ENCODE measurements at regions not wholly inside any gene's neighbourhood (a gene's known extent, or its start where the extent isn't known, plus 50 kb on each side); places are given as distances from the start of the nearest gene placed in this dataset.

- H3K9me3 Mint-ChIP-seq: peaks cover 68% of the 10 kb centered on the region
- DNase-seq (ENCODE audit: low spot score): no peak
- no peak overlapping the region for H3K4me3 Mint-ChIP-seq (ENCODE audit: low read depth)
- no peaks in the 10 kb centered on the region for H3K36me3 Mint-ChIP-seq (ENCODE audit: low read depth)
- H3K27me3 Mint-ChIP-seq (ENCODE audit: low read depth): no peaks in the 10 kb centered on the region
- no peaks in the 10 kb centered on the region for H3K4me1 Mint-ChIP-seq (ENCODE audit: low read depth)
- no peak overlapping the region for H3K27ac Mint-ChIP-seq
- intact Hi-C loops (cut with micrococcal nuclease): no loop called here
These were observed 1174.9 kb upstream of the AUTS2 start for GRCh38 chr7:68423356-68423755.

- Mint-ChIP-seq H3K9me3 (peaks cover 69% of the 10 kb centered on the region), H3K4me1 (ENCODE audit: low read depth) (no peaks in the 10 kb centered on the region), H3K4me3 (ENCODE audit: low read depth) (no peak overlapping the region), H3K27ac (no peak overlapping the region), H3K27me3 (ENCODE audit: low read depth) (no peaks in the 10 kb centered on the region), H3K36me3 (ENCODE audit: low read depth) (peaks cover 3% of the 10 kb centered on the region)
- no peak for DNase-seq (ENCODE audit: low spot score)
- intact Hi-C loops (cut with micrococcal nuclease): no loop called here
These were observed 1173.5 kb upstream of the AUTS2 start for GRCh38 chr7:68424658-68425297.

GRCh38 chr7:68425377-68425776, 1172.9 kb upstream of the AUTS2 start:
- no peak for DNase-seq (ENCODE audit: low spot score)
- peaks cover 3% of the 10 kb centered on the region for H3K36me3 Mint-ChIP-seq (ENCODE audit: low read depth)
- no peak overlapping the region for H3K27ac Mint-ChIP-seq
- H3K27me3 Mint-ChIP-seq (ENCODE audit: low read depth): no peaks in the 10 kb centered on the region
- no peaks in the 10 kb centered on the region for H3K4me1 Mint-ChIP-seq (ENCODE audit: low read depth)
- peaks cover 69% of the 10 kb centered on the region for H3K9me3 Mint-ChIP-seq
- no peak overlapping the region for H3K4me3 Mint-ChIP-seq (ENCODE audit: low read depth)
- intact Hi-C loops (cut with micrococcal nuclease): no loop called here

GRCh38 chr7:68429411-68430117, 1168.7 kb upstream of the AUTS2 start:
- DNase-seq (ENCODE audit: low spot score): no peak
- no peaks in the 10 kb centered on the region for H3K4me1 Mint-ChIP-seq (ENCODE audit: low read depth)
- H3K27ac Mint-ChIP-seq: no peak overlapping the region
- peaks cover 73% of the 10 kb centered on the region for H3K9me3 Mint-ChIP-seq
- peaks cover 3% of the 10 kb centered on the region for H3K36me3 Mint-ChIP-seq (ENCODE audit: low read depth)
- intact Hi-C loops (cut with micrococcal nuclease): no loop called here
- no peaks in the 10 kb centered on the region for H3K27me3 Mint-ChIP-seq (ENCODE audit: low read depth)
- H3K4me3 Mint-ChIP-seq (ENCODE audit: low read depth): no peak overlapping the region

- intact Hi-C loops (cut with micrococcal nuclease): no loop called here
- peaks cover 69% of the 10 kb centered on the region for H3K9me3 Mint-ChIP-seq
- H3K27me3 Mint-ChIP-seq (ENCODE audit: low read depth): no peaks in the 10 kb centered on the region
These were observed 1165.7 kb upstream of the AUTS2 start for GRCh38 chr7:68432585-68432984.

GRCh38 chr7:68433462-68434070, 1164.7 kb upstream of the AUTS2 start:
- no peak overlapping the region for H3K4me3 Mint-ChIP-seq (ENCODE audit: low read depth)

More at GRCh38 chr7:68432585-68432984, 1165.7 kb upstream of the AUTS2 start:
- DNase-seq (ENCODE audit: low spot score): no peak
- no peak overlapping the region for H3K4me3 Mint-ChIP-seq (ENCODE audit: low read depth)
- H3K27ac Mint-ChIP-seq: no peak overlapping the region
- H3K4me1 Mint-ChIP-seq (ENCODE audit: low read depth): no peaks in the 10 kb centered on the region
- peaks cover 3% of the 10 kb centered on the region for H3K36me3 Mint-ChIP-seq (ENCODE audit: low read depth)

GRCh38 chr7:68434857-68435256, 1163.4 kb upstream of the AUTS2 start:
- Mint-ChIP-seq H3K9me3 (peaks cover 70% of the 10 kb centered on the region), H3K4me3 (ENCODE audit: low read depth) (no peak overlapping the region), H3K27me3 (ENCODE audit: low read depth) (no peaks in the 10 kb centered on the region), H3K4me1 (ENCODE audit: low read depth) (no peaks in the 10 kb centered on the region), H3K27ac (no peak overlapping the region), H3K36me3 (ENCODE audit: low read depth) (no peaks in the 10 kb centered on the region)
- intact Hi-C loops (cut with micrococcal nuclease): no loop called here
- DNase-seq (ENCODE audit: low spot score): no peak

More at GRCh38 chr7:68433462-68434070, 1164.7 kb upstream of the AUTS2 start:
- no peak for DNase-seq (ENCODE audit: low spot score)
- peaks cover 3% of the 10 kb centered on the region for H3K36me3 Mint-ChIP-seq (ENCODE audit: low read depth)
- intact Hi-C loops (cut with micrococcal nuclease): no loop called here
- no peaks in the 10 kb centered on the region for H3K27me3 Mint-ChIP-seq (ENCODE audit: low read depth)
- H3K27ac Mint-ChIP-seq: no peak overlapping the region
- H3K9me3 Mint-ChIP-seq: peaks cover 68% of the 10 kb centered on the region
- no peaks in the 10 kb centered on the region for H3K4me1 Mint-ChIP-seq (ENCODE audit: low read depth)

GRCh38 chr7:68438016-68438415, 1160.3 kb upstream of the AUTS2 start:
- Mint-ChIP-seq H3K4me1 (ENCODE audit: low read depth) (no peaks in the 10 kb centered on the region), H3K27ac (no peak overlapping the region)
- intact Hi-C loops (cut with micrococcal nuclease): no loop called here

GRCh38 chr7:68438811-68439210, 1159.5 kb upstream of the AUTS2 start:
- no peak overlapping the region for H3K4me3 Mint-ChIP-seq (ENCODE audit: low read depth)
- H3K36me3 Mint-ChIP-seq (ENCODE audit: low read depth): no peaks in the 10 kb centered on the region
- DNase-seq (ENCODE audit: low spot score): no peak
- no peak overlapping the region for H3K27ac Mint-ChIP-seq
- peaks cover 63% of the 10 kb centered on the region for H3K9me3 Mint-ChIP-seq
- intact Hi-C loops (cut with micrococcal nuclease): no loop called here
- no peaks in the 10 kb centered on the region for H3K27me3 Mint-ChIP-seq (ENCODE audit: low read depth)
- no peaks in the 10 kb centered on the region for H3K4me1 Mint-ChIP-seq (ENCODE audit: low read depth)

More at GRCh38 chr7:68438016-68438415, 1160.3 kb upstream of the AUTS2 start:
- H3K9me3 Mint-ChIP-seq: peaks cover 63% of the 10 kb centered on the region
- H3K4me3 Mint-ChIP-seq (ENCODE audit: low read depth): no peak overlapping the region
- H3K27me3 Mint-ChIP-seq (ENCODE audit: low read depth): no peaks in the 10 kb centered on the region
- no peak for DNase-seq (ENCODE audit: low spot score)
- H3K36me3 Mint-ChIP-seq (ENCODE audit: low read depth): no peaks in the 10 kb centered on the region

- DNase-seq (ENCODE audit: low spot score): no peak
- Mint-ChIP-seq H3K9me3 (peaks cover 63% of the 10 kb centered on the region), H3K27me3 (ENCODE audit: low read depth) (no peaks in the 10 kb centered on the region), H3K27ac (no peak overlapping the region), H3K4me1 (ENCODE audit: low read depth) (no peaks in the 10 kb centered on the region), H3K36me3 (ENCODE audit: low read depth) (no peaks in the 10 kb centered on the region), H3K4me3 (ENCODE audit: low read depth) (no peak overlapping the region)
- intact Hi-C loops (cut with micrococcal nuclease): no loop called here
These were observed 1158.4 kb upstream of the AUTS2 start for GRCh38 chr7:68439897-68440296.

- intact Hi-C loops (cut with micrococcal nuclease): no loop called here
- H3K27me3 Mint-ChIP-seq (ENCODE audit: low read depth): no peaks in the 10 kb centered on the region
- no peaks in the 10 kb centered on the region for H3K36me3 Mint-ChIP-seq (ENCODE audit: low read depth)
- H3K4me3 Mint-ChIP-seq (ENCODE audit: low read depth): no peak overlapping the region
- H3K27ac Mint-ChIP-seq: no peak overlapping the region
- H3K9me3 Mint-ChIP-seq: peaks cover 63% of the 10 kb centered on the region
- DNase-seq (ENCODE audit: low spot score): no peak
- no peaks in the 10 kb centered on the region for H3K4me1 Mint-ChIP-seq (ENCODE audit: low read depth)
These were observed 1157.4 kb upstream of the AUTS2 start for GRCh38 chr7:68440866-68441265.

GRCh38 chr7:68441645-68442044, 1156.6 kb upstream of the AUTS2 start:
- no peaks in the 10 kb centered on the region for H3K27me3 Mint-ChIP-seq (ENCODE audit: low read depth)
- DNase-seq (ENCODE audit: low spot score): no peak
- no peaks in the 10 kb centered on the region for H3K4me1 Mint-ChIP-seq (ENCODE audit: low read depth)
- H3K27ac Mint-ChIP-seq: no peak overlapping the region
- no peak overlapping the region for H3K4me3 Mint-ChIP-seq (ENCODE audit: low read depth)
- H3K36me3 Mint-ChIP-seq (ENCODE audit: low read depth): no peaks in the 10 kb centered on the region
- peaks cover 65% of the 10 kb centered on the region for H3K9me3 Mint-ChIP-seq
- intact Hi-C loops (cut with micrococcal nuclease): no loop called here

GRCh38 chr7:68442931-68443631, 1155.2 kb upstream of the AUTS2 start:
- DNase-seq (ENCODE audit: low spot score): no peak
- intact Hi-C loops (cut with micrococcal nuclease): no loop called here
- Mint-ChIP-seq H3K27ac (no peak overlapping the region), H3K36me3 (ENCODE audit: low read depth) (no peaks in the 10 kb centered on the region), H3K27me3 (ENCODE audit: low read depth) (no peaks in the 10 kb centered on the region), H3K9me3 (peaks cover 58% of the 10 kb centered on the region), H3K4me3 (ENCODE audit: low read depth) (no peak overlapping the region), H3K4me1 (ENCODE audit: low read depth) (no peaks in the 10 kb centered on the region)
